B cell (primary cell): ENCODE measurements at regions not wholly inside any gene's neighbourhood (a gene's known extent, or its start where the extent isn't known, plus 50 kb on each side); places are given as distances from the start of the nearest gene placed in this dataset.

ENCODE experiments used
- CTCF ChIP-seq: fragments of 200-600 bp; IDR thresholded peaks from one replicate; pipeline ENCODE4 v1.8.0; 2022; ENCODE audit warnings: antibody characterized with exemption, mild to moderate bottlenecking
- EZH2 ChIP-seq: IDR thresholded peaks from 2 replicates; pipeline ENCODE4 v1.6.1; 2012; ENCODE audit warnings: borderline replicate concordance, low read depth, mild to moderate bottlenecking, moderate library complexity, low read length; ENCODE audit not compliant: insufficient read depth, poor library complexity, severe bottlenecking

GRCh38 chr4:178693816-178694215, 1251.6 kb upstream of the AGA start:
- TF ChIP-seq CTCF (no peak), EZH2 (no peak)
